ENCODE measurements at regions not wholly inside any gene's neighbourhood (a gene's known extent, or its start where the extent isn't known, plus 50 kb on each side); places are given as distances from the start of the nearest gene placed in this dataset.

DNA sequence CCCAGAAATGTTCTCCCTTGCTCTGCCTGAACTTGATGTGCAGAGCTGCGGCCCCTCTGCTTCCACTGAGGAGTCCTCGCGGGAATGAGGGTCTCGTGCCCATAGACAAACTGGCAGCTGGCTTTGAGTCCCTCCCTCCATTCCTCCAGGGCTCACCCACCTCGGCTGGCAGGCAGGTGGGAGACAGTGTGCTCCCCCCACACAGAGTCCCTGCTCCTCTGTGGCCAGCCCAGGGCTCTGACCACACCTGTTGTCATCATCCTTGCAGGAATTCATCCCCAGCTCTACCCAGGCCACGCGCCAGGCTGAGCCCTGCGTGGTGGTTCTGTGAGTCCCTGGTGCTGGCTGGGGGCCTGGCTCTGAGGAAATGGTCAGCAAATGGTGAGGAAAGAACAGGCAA is 521.9 kb downstream of the TBC1D22A start:
- Histone ChIP-seq H3K27ac (no peak overlapping the region), H3K9me3 (no peaks in the 10 kb centered on the region), H3K4me1 (no peaks in the 10 kb centered on the region), H3K36me3 (no peaks in the 10 kb centered on the region), H3K4me3 (no peak overlapping the region), H3K27me3 (peaks cover 0 to 12% (median 0%) of the 10 kb centered on the region in 9 donors)
- ATAC-seq = no peak
- TF ChIP-seq POLR2A (IDR thresholded peaks at IDR 0.05) = no peak
- DNase-seq = no peak
- intact Hi-C loops (cut with DNase I) = no loop called here
- WGBS, 4 donors = 80 to 97% (median 85%) methylated on average over 3 to 8 of the region's 8 CpGs

GRCh38 chr22:47283616-47284270 is 521.3 kb downstream of the TBC1D22A start:
- Histone ChIP-seq H3K4me3 (no peak overlapping the region), H3K27ac (no peak overlapping the region), H3K27me3 (peaks cover 0 to 19% (median 0%) of the 10 kb centered on the region in 9 donors), H3K4me1 (no peaks in the 10 kb centered on the region), H3K9me3 (no peaks in the 10 kb centered on the region), H3K36me3 (no peaks in the 10 kb centered on the region)
- DNase-seq (no peak), ATAC-seq (peak in 1 of 4 donors; percentile 28)
- TF ChIP-seq, protein P1, sequence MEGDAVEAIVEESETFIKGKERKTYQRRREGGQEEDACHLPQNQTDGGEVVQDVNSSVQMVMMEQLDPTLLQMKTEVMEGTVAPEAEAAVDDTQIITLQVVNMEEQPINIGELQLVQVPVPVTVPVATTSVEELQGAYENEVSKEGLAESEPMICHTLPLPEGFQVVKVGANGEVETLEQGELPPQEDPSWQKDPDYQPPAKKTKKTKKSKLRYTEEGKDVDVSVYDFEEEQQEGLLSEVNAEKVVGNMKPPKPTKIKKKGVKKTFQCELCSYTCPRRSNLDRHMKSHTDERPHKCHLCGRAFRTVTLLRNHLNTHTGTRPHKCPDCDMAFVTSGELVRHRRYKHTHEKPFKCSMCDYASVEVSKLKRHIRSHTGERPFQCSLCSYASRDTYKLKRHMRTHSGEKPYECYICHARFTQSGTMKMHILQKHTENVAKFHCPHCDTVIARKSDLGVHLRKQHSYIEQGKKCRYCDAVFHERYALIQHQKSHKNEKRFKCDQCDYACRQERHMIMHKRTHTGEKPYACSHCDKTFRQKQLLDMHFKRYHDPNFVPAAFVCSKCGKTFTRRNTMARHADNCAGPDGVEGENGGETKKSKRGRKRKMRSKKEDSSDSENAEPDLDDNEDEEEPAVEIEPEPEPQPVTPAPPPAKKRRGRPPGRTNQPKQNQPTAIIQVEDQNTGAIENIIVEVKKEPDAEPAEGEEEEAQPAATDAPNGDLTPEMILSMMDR (IDR thresholded peaks at IDR 0.05) = no peak
- TF ChIP-seq POLR2A (IDR thresholded peaks at IDR 0.05) = no peak
- 78 to 82% (median 81%) methylated on average over 13 to 17 of the region's 17 CpGs for WGBS, 4 donors
- intact Hi-C loops (cut with DNase I) = no loop called here

- Histone ChIP-seq H3K9me3 (no peaks in the 10 kb centered on the region), H3K4me3 (no peak overlapping the region), H3K27me3 (peaks cover 0 to 21% (median 0%) of the 10 kb centered on the region in 9 donors), H3K4me1 (no peaks in the 10 kb centered on the region), H3K36me3 (no peaks in the 10 kb centered on the region), H3K27ac (no peak overlapping the region)
- intact Hi-C loops (cut with DNase I) = no loop called here
- TF ChIP-seq POLR2A (IDR thresholded peaks at IDR 0.05) = no peak
- TF ChIP-seq, protein P1 (IDR thresholded peaks at IDR 0.05) = no peak
- no peak for DNase-seq
- no peak for ATAC-seq
- WGBS, 4 donors = 66 to 84% (median 77%) methylated on average over 7 to 8 of the region's 8 CpGs
These were observed 520.4 kb downstream of the TBC1D22A start for GRCh38 chr22:47282851-47283250.

- ATAC-seq (no peak), DNase-seq (no peak)
- no peak for TF ChIP-seq POLR2A (IDR thresholded peaks at IDR 0.05)
- TF ChIP-seq, protein P1 (IDR thresholded peaks at IDR 0.05) = no peak
- no peak overlapping the region for H3K4me3 ChIP-seq
- H3K9me3 ChIP-seq = no peaks in the 10 kb centered on the region
- H3K36me3 ChIP-seq = no peaks in the 10 kb centered on the region
- intact Hi-C loops (cut with DNase I) = no loop called here
- no peak overlapping the region for H3K27ac ChIP-seq
- H3K27me3 ChIP-seq = peaks cover 0 to 25% (median 0%) of the 10 kb centered on the region in 9 donors
- WGBS, 4 donors = 82 to 88% (median 87%) methylated on average over 5 to 10 of the region's 10 CpGs
- no peaks in the 10 kb centered on the region for H3K4me1 ChIP-seq
These were observed 519.9 kb downstream of the TBC1D22A start for GRCh38 chr22:47282366-47282765.

Measured in heart left ventricle (tissue), 16 donors.